Central memory CD4-positive, alpha-beta T cell (primary cell): ENCODE measurements at regions not wholly inside any gene's neighbourhood (a gene's known extent, or its start where the extent isn't known, plus 50 kb on each side); places are given as distances from the start of the nearest gene placed in this dataset.

Experiments used
- DNase-seq: peaks from one replicate; pipeline ENCODE4 v3.0.0; 2022

DNA sequence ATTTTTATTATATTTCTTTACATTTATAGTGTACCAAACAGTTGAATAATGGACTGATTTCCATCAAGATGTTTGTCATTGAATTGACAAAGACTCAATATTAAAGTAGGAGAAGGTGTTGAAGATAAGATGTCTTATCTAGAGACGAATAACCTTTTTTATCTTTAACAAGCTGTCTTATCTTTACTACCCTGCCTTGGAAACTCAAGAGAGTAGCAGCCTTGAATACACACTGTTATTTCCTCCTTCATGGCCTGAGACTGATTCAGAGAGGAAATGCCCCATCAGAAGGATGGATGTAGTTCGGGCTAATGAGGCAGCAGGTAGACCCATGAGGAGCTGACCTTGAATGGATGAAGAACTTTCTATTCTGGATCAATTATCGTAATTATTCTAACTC, 365.1 kb upstream of the SEMA6D start:
- DNase-seq: no peak

DNA sequence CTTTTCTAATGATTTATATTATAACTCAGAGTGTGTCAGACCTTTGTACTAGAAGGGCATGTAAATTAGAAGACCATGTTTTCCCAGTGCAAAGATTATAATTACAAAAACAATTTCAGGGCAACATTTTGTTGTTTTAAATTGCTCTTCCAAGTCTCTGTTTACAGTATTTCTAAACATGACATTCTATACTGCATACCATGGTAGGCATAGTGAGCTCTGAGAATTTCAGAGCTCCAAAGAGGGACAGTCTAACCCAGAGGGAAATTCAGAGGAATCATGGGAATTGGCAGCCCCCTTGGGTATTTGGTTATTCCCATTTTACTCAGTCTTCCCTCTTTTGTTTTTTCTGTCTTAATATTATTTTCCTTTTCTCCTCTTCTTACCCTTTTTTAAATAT, 361.5 kb upstream of the SEMA6D start:
- no peak for DNase-seq

- DNase-seq: no peak
These were observed 361.0 kb upstream of the SEMA6D start for GRCh38 chr15:47356297-47356696.

DNA sequence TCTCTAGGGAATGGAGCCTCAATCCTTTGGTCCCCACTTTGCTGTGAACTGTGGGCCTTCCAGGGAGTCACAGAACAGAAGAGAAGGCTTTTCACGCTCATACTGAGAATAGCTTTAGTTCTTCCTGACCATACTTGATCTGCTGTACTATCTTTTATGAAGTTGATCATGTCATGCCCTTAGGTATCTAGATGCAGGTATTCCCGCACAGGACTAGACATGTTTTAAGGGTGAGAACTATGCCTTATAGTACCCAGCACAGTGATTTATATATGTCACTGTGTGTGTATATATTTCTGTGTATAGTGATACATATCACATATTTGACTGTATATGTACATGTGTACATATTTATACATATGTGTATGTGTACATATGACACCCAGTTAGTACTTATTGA, 358.4 kb upstream of the SEMA6D start:
- DNase-seq: no peak

DNA sequence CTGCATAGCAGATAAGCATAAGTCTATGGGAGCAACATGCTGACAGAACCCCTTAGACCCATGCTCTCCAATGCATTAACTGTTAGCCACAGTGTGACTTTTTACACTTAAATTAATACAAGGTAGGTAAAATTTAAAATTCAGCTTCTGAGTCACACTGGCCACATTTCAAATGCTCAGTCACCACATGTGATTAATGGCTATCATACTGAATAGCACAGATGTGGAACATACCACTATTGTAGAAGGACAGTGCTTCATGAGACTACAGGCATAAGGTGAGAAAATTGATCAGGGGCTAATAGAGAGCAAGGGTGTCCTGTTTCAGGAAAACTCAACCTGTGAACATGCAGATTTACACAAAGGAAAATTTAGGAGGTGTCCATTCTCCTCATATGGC, 357.0 kb upstream of the SEMA6D start:
- no peak for DNase-seq

DNA sequence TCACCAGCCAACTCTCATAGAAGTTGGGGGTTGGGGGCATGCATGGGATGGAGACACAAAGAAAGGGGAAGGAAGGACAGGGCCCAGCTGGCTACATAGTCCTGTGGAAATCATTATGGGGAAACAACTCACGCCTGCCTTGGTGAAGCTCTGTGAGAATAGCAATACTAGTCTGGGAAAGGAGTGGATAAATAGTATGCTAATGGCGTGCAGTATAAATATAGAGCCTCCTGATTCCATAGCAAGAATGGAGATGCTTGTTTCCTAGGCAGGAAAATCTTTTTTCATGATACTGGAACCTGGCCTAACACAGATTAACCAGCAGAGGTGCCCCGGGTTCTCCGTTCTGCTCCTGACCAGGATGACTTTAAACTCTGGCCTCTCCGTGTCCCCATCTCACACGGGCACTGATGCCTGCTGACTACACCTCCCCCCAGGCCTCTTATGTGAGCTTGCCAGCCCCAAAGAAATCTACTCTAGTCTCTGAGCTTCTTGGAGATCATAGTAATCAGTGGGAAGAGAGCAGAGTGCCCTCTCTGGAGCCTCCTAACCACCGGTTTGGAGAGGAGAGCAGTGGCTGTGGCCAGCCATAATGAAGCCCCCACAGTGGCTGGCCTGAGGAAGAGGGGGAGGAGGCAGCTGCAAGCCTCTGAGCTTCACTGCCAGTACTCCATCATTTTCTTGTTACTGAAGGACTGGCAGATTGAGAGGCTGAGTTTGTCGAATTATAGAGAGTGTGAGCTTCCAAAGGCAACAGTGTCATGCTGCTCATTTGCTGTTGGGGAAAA, 355.0 kb upstream of the SEMA6D start:
- no peak for DNase-seq

DNA sequence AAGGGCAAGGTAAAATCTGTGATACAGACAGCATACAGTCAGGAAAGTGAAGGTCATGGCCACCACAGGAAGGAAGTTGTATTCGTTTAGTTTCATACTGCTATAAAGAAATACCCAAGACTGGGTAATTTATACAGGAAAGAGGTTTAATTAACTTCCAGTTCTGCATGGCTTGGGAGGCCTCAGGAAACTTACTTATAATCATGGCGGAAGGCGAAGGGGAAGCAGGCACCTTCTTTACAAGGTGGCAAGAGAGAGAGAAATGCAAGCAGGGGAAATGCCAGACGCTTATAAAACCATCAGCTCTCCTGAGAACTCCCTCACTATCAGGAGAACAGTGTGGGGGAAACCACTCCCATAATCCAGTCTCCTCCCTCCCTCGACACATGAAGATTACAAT, 353.7 kb upstream of the SEMA6D start:
- no peak for DNase-seq

- no peak for DNase-seq
These were observed 352.8 kb upstream of the SEMA6D start for GRCh38 chr15:47364230-47365141.

- no peak for DNase-seq
These were observed 350.4 kb upstream of the SEMA6D start for GRCh38 chr15:47366884-47367283.

DNA sequence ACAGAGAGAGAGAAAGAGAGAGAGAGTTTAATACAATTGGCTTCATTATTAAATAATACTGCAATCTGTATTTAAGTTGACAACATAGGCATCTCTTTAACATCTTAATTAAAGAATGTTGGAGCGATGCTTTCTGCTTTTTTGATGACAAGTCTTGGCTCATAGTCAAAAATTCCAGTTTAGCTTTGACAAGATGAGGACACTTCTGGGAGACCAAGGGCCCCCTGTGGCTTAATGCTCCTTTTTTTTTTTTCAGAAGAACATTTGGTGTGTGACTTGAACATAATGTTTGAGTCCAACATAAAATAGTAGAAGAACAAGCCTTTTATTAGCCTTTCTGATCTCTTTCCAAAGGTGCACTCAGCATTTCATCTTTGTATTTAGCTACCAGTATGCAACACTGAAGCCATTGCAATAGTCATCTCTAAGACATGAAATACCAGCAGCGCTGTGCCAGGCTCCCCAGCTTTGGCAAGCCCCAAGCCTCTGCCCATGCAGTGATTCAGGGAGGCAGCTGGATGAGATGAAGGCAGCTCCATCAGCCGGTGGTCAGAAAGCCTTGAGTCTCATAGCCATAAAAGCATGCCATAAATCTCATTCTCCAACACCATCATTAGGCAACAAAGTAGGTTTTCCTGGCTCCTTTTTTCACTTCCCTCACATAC, 349.4 kb upstream of the SEMA6D start:
- no peak for DNase-seq

- DNase-seq: no peak
These were observed 345.4 kb upstream of the SEMA6D start for GRCh38 chr15:47371939-47372338.

DNA sequence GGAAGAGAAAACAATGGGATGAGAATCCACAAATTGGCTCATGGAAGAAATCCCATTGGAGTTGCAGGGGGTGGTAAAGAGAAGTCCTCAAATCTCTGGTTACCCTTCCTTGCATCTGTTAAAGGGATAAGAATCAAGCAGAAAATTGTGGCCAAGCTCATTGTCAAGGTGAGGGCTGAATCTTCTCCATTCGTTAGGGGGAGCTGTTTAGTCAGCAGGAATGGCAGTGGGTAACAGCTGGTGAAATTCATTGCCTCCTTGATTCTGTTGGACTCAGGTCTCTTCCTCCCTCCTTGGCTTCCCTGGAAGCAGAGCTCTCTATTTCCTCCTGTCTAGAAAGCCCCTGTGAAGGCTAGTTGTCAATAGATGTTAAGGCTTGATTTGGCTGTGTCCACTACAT, 343.1 kb upstream of the SEMA6D start:
- DNase-seq: no peak

DNA sequence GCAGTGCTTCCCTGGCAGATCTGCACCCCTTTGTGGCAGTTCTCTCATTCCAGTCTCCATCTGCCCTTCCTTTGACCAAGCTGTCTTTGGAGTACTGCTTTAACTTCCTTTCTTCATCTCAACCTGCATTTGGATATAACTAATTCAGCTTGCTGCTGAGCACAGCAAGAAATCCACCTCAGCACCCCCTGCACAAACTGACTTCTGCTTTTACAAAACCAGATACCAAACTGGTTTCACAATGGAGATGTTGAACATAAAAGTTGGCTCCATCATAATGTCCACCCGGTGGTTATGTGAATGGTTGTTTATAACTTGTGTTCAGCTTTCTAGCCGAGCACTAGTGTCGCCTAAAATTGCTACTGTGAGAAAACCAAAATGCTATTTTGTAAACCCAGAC, 341.1 kb upstream of the SEMA6D start:
- no peak for DNase-seq

GRCh38 chr15:47377465-47377864, 339.8 kb upstream of the SEMA6D start:
- DNase-seq: no peak

- no peak for DNase-seq
These were observed 338.8 kb upstream of the SEMA6D start for GRCh38 chr15:47378527-47378926.

- DNase-seq: no peak
These were observed 334.2 kb upstream of the SEMA6D start for GRCh38 chr15:47383102-47383501.

DNA sequence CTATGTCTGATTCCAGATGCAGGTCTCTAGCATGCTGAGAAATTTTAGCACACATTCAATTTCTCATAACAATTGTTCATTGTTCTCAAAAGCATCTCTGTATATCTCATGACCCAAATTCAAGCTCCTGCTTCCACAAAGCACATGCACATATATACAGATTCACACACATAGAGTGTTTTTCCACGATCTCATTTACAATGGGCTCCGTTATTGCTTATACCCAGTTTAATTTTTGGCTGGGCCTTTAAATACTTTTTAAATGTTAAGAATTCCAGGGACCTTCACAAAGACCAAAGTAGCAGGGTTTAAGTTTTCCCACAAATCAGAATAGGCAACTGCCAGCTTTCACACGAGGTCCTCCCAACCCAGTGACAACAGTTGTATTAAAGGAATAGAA, 333.5 kb upstream of the SEMA6D start:
- DNase-seq: no peak

GRCh38 chr15:47384341-47384740, 333.0 kb upstream of the SEMA6D start:
- no peak for DNase-seq

GRCh38 chr15:47384776-47385175, 332.5 kb upstream of the SEMA6D start:
- DNase-seq: no peak

- DNase-seq: no peak
These were observed 330.8 kb upstream of the SEMA6D start for GRCh38 chr15:47386459-47386858.

DNA sequence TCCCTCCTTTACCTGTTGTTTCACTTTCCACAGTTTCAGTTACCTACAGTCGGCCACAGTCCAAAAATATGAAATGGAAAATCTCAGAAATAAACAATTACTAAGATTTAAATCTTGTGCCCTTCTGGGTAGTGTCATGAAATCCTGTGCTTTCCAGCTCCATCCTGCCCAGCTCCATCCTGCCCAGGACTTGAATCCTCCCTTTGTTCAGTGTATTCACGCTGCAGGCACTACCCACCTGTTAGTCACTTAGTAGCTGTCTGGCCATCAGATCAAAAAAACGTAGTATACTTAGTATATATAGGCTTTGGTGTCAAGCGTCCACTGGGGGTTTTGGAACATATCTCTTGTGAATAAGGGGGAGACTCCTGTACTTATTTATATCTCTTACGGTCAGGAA, 329.0 kb upstream of the SEMA6D start:
- no peak for DNase-seq

DNA sequence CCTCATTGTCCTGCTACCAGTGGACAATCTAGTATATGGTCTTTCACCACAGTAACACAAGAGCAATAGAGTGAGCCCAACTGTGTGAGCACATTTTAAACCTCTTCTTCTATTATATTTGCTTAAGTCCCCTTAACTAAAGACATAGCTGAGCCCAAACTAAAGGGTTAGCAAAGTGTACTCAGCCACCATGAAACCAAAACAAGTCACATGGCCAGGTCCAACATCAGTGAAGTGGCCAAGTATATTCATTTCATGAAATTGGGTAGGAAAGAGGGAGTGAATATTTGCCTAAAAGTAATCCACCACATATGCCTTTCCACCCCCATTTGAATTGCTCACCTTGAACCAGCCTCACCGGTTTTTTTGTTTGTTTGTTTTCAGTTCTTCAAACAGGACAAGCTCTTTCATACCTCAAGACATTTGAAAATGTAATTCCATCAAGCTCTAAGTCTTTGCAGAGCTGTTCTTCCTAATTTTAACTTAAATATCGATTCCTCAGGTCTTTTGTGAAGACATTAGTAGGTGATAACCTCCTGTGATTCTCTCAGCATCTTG, 327.0 kb upstream of the SEMA6D start:
- DNase-seq: no peak

DNA sequence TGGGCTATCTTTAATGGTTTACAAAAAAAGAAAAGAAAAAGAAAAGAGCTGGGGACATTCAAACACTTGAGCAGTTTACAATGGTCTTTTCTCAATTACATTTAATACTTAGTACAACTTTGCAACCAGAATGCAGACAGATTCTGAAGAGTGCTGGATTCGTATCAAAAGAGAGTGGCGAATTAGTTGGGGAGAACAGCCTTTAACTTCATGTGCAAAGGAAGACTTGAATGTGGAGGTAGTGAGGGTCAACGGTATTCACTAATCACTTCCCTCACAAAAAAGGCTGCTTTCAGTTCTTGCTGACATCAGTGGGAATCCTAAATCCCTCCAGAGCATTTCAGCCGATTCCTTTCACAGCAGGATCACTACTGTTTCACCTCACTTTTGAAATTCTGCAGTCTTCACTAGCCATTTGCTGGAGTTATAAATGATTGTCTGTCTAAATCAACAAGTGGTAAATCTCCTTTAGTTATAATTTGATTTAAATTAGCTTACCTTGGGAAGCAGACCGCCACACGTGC, 323.0 kb upstream of the SEMA6D start:
- no peak for DNase-seq
